HEK293 (cell line): ENCODE measurements at regions not wholly inside any gene's neighbourhood (a gene's known extent, or its start where the extent isn't known, plus 50 kb on each side); places are given as distances from the start of the nearest gene placed in this dataset.

Experiments
- CTCF ChIA-PET: fragments of 350-600 bp; formaldehyde crosslinking; extraction: SDS; loops from one replicate; lab custom pipeline; 2021; ENCODE audit warnings: antibody characterized with exemption; lab: Yijun Ruan, JAX
- POLR2A ChIA-PET: fragments of 300-600 bp; formaldehyde crosslinking; extraction: SDS; loops from one replicate; lab custom pipeline; 2020; ENCODE audit warnings: antibody characterized with exemption, inconsistent platforms; lab: Yijun Ruan, JAX
- H3K27ac ChIP-seq: fragments of 200-500 bp; sonication (Bioruptor generic); 2 replicates; pipeline ENCODE4 v1.5.1; 2014; ENCODE audit warnings: low read depth, low read length, control low read depth, inconsistent platforms; ENCODE audit errors: extremely low read depth
- H3K36me3 ChIP-seq, 2 experiments: fragments of 200-500 bp in 1 of 2; sonication (Bioruptor generic) in 1 of 2; 1 replicate in 1 of 2; 2 replicates in 1 of 2; pipeline ENCODE4 v1.5.1; 2014 to 2017; ENCODE audit warnings: inconsistent platforms in 2 of 2, low read length in 2 of 2; ENCODE audit not compliant: control insufficient read depth in 2 of 2, insufficient read depth in 1 of 2
- H3K4me1 ChIP-seq: fragments of 200-500 bp; sonication (Bioruptor generic); 2 replicates; pipeline ENCODE4 v1.5.1; 2014; ENCODE audit warnings: mild to moderate bottlenecking, low read length, inconsistent platforms; ENCODE audit not compliant: control insufficient read depth, insufficient read depth
- H3K4me3 ChIP-seq: 2 replicates; pipeline ENCODE4 v1.5.1; 2011; ENCODE audit warnings: low read depth, mild to moderate bottlenecking, control low read depth, low read length, moderate library complexity
- H3K9me3 ChIP-seq: fragments of 200-500 bp; sonication (Bioruptor generic); 2 replicates; pipeline ENCODE4 v1.5.1; 2014; ENCODE audit warnings: low read depth, low read length, inconsistent platforms; ENCODE audit not compliant: control insufficient read depth, insufficient read depth
- ELK4 ChIP-seq: IDR thresholded peaks from 2 replicates; pipeline ENCODE4 v1.6.1; 2011; ENCODE audit warnings: mild to moderate bottlenecking, low read depth, low read length, borderline replicate concordance
- MYNN ChIP-seq: fragments of 450-650 bp; formaldehyde crosslinking; IDR thresholded peaks from 2 replicates; pipeline ENCODE4 v1.5.1; 2016; ENCODE audit warnings: missing biosample characterization, missing genetic modification characterization, borderline replicate concordance
- OVOL3 ChIP-seq: fragments of 450-650 bp; formaldehyde crosslinking; IDR thresholded peaks from 2 replicates; pipeline ENCODE4 v1.5.1; 2016; ENCODE audit warnings: missing biosample characterization, missing genetic modification characterization
- ZFP41 ChIP-seq: fragments of 450-650 bp; formaldehyde crosslinking; IDR thresholded peaks from 2 replicates; pipeline ENCODE4 v1.5.1; 2016; ENCODE audit warnings: missing biosample characterization, missing genetic modification characterization, borderline replicate concordance
- ZNF112 ChIP-seq: fragments of 450-650 bp; formaldehyde crosslinking; IDR thresholded peaks from 2 replicates; pipeline ENCODE4 v1.5.0; 2017; ENCODE audit warnings: missing biosample characterization, missing genetic modification characterization
- ZNF157 ChIP-seq: fragments of 450-650 bp; formaldehyde crosslinking; IDR thresholded peaks from 2 replicates; pipeline ENCODE4 v1.5.1; 2016; ENCODE audit warnings: missing biosample characterization, missing genetic modification characterization
- ZNF175 ChIP-seq: fragments of 450-650 bp; formaldehyde crosslinking; IDR thresholded peaks from 2 replicates; pipeline ENCODE4 v1.5.1; 2016; ENCODE audit warnings: missing biosample characterization, missing genetic modification characterization
- ZNF23 ChIP-seq: fragments of 450-650 bp; formaldehyde crosslinking; IDR thresholded peaks from 2 replicates; pipeline ENCODE4 v1.5.1; 2016; ENCODE audit warnings: missing biosample characterization, missing genetic modification characterization, borderline replicate concordance
- ZNF248 ChIP-seq: fragments of 450-650 bp; formaldehyde crosslinking; IDR thresholded peaks from 2 replicates; pipeline ENCODE4 v1.5.1; 2017; ENCODE audit warnings: missing biosample characterization, missing genetic modification characterization
- ZNF26 ChIP-seq: fragments of 450-650 bp; formaldehyde crosslinking; IDR thresholded peaks from 2 replicates; pipeline ENCODE4 v1.5.1; 2016; ENCODE audit warnings: missing biosample characterization, missing genetic modification characterization
- ZNF311 ChIP-seq: fragments of 450-650 bp; formaldehyde crosslinking; IDR thresholded peaks from 2 replicates; pipeline ENCODE4 v1.5.1; 2017; ENCODE audit warnings: missing biosample characterization, missing genetic modification characterization, borderline replicate concordance
- ZNF350 ChIP-seq: fragments of 450-650 bp; formaldehyde crosslinking; IDR thresholded peaks from 2 replicates; pipeline ENCODE4 v1.5.0; 2017; ENCODE audit warnings: missing biosample characterization, mild to moderate bottlenecking, missing genetic modification characterization
- ZNF416 ChIP-seq: fragments of 450-650 bp; formaldehyde crosslinking; IDR thresholded peaks from 2 replicates; pipeline ENCODE4 v1.5.1; 2016; ENCODE audit warnings: missing biosample characterization, missing genetic modification characterization
- ZNF521 ChIP-seq: fragments of 450-650 bp; formaldehyde crosslinking; IDR thresholded peaks from 2 replicates; pipeline ENCODE4 v1.5.1; 2017; ENCODE audit warnings: missing biosample characterization, mild to moderate bottlenecking, missing genetic modification characterization
- ZNF629 ChIP-seq: fragments of 450-650 bp; formaldehyde crosslinking; IDR thresholded peaks from 2 replicates; pipeline ENCODE4 v1.5.1; 2017; ENCODE audit warnings: missing biosample characterization, missing genetic modification characterization
- ZNF791 ChIP-seq: fragments of 450-650 bp; formaldehyde crosslinking; IDR thresholded peaks from 2 replicates; pipeline ENCODE4 v1.5.1; 2016; ENCODE audit warnings: missing biosample characterization, missing genetic modification characterization
- ZSCAN16 ChIP-seq: fragments of 450-650 bp; formaldehyde crosslinking; IDR thresholded peaks from 2 replicates; pipeline ENCODE4 v1.5.1; 2016; ENCODE audit warnings: missing biosample characterization, missing genetic modification characterization
- ZSCAN30 ChIP-seq: fragments of 450-650 bp; IDR thresholded peaks from 2 replicates; pipeline ENCODE4 v1.5.1; 2018; ENCODE audit warnings: missing biosample characterization, mild to moderate bottlenecking, missing genetic modification characterization, moderate library complexity
- TF ChIP-seq, protein P1 (sequence below): fragments of 450-650 bp; formaldehyde crosslinking; IDR thresholded peaks from 2 replicates; pipeline ENCODE4 v1.5.1; 2016; ENCODE audit warnings: missing biosample characterization, missing genetic modification characterization, borderline replicate concordance
- TF ChIP-seq, protein P2 (sequence below): fragments of 450-650 bp; formaldehyde crosslinking; IDR thresholded peaks from 2 replicates; pipeline ENCODE4 v1.5.1; 2016; ENCODE audit warnings: missing biosample characterization, missing genetic modification characterization, low read depth

- POLR2A ChIA-PET = no interaction called here
- Histone ChIP-seq H3K9me3 (no peaks in the 10 kb centered on the region; the same call in 1 of the 2 replicates), H3K4me1 (no peaks in the 10 kb centered on the region)
- 0 out of 2 replicates have a peak, but pooled peaks have one; percentile 2 for TF ChIP-seq ELK4
- TF ChIP-seq ZNF311 (tag by site-specific recombination) = no peak
- TF ChIP-seq, all 188 proteins: peak for 1
- Histone ChIP-seq H3K4me3 (no peak overlapping the region), H3K27ac (no peak overlapping the region), H3K36me3 (no peaks in the 10 kb centered on the region)
- CTCF ChIA-PET = interaction anchor here (0.6 kb wide), 1 partner anchor 1658 kb away, joined by 3 read pairs; no protein-coding TSS in a partner anchor
Measured at GRCh38 chrX:106283841-106284240, 115.7 kb downstream of the PWWP3B start.

- H3K27ac ChIP-seq = no peak overlapping the region
- no peak overlapping the region for H3K4me3 ChIP-seq
- H3K4me1 ChIP-seq = no peaks in the 10 kb centered on the region
- no peaks in the 10 kb centered on the region for H3K36me3 ChIP-seq
- CTCF ChIA-PET = no interaction called here
- POLR2A ChIA-PET = no interaction called here
- TF ChIP-seq ZNF629 (tag by site-specific recombination) (no peak), ZNF416 (tag by site-specific recombination) (no peak), ZNF26 (tag by site-specific recombination) (no peak), ZNF248 (tag by site-specific recombination) (no peak), ZNF521 (tag by site-specific recombination) (no peak), ZFP41 (no peak), ZSCAN30 (tag by site-specific recombination) (no peak), ZNF311 (tag by site-specific recombination) (no peak), ZSCAN16 (no peak), ZNF350 (tag by site-specific recombination) (no peak), OVOL3 (tag by site-specific recombination) (no peak), ZNF791 (tag by site-specific recombination) (no peak), MYNN (tag by site-specific recombination) (no peak), ZNF175 (tag by site-specific recombination) (no peak), ZNF23 (tag by site-specific recombination) (no peak), ZNF157 (tag by site-specific recombination) (no peak), ZNF112 (tag by site-specific recombination) (no peak)
- TF ChIP-seq, protein P1, sequence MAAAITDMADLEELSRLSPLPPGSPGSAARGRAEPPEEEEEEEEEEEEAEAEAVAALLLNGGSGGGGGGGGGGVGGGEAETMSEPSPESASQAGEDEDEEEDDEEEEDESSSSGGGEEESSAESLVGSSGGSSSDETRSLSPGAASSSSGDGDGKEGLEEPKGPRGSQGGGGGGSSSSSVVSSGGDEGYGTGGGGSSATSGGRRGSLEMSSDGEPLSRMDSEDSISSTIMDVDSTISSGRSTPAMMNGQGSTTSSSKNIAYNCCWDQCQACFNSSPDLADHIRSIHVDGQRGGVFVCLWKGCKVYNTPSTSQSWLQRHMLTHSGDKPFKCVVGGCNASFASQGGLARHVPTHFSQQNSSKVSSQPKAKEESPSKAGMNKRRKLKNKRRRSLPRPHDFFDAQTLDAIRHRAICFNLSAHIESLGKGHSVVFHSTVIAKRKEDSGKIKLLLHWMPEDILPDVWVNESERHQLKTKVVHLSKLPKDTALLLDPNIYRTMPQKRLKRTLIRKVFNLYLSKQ (tag by site-specific recombination) = no peak
- TF ChIP-seq, protein P2, sequence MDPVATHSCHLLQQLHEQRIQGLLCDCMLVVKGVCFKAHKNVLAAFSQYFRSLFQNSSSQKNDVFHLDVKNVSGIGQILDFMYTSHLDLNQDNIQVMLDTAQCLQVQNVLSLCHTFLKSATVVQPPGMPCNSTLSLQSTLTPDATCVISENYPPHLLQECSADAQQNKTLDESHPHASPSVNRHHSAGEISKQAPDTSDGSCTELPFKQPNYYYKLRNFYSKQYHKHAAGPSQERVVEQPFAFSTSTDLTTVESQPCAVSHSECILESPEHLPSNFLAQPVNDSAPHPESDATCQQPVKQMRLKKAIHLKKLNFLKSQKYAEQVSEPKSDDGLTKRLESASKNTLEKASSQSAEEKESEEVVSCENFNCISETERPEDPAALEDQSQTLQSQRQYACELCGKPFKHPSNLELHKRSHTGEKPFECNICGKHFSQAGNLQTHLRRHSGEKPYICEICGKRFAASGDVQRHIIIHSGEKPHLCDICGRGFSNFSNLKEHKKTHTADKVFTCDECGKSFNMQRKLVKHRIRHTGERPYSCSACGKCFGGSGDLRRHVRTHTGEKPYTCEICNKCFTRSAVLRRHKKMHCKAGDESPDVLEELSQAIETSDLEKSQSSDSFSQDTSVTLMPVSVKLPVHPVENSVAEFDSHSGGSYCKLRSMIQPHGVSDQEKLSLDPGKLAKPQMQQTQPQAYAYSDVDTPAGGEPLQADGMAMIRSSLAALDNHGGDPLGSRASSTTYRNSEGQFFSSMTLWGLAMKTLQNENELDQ (tag by site-specific recombination) = no peak
- H3K9me3 ChIP-seq = no peaks in the 10 kb centered on the region; the same call in 1 of the 2 replicates
Measured at GRCh38 chrX:106284431-106285025, 116.4 kb downstream of the PWWP3B start.
